GM12878 (cell line): ENCODE measurements at regions not wholly inside any gene's neighbourhood (a gene's known extent, or its start where the extent isn't known, plus 50 kb on each side); places are given as distances from the start of the nearest gene placed in this dataset.

Experiments
- ATAC-seq: fragments of 200-7000 bp; cut with Tn5 transposase; 3 replicates; pipeline ENCODE4 v1.9.1; 2020; ENCODE audit warnings: mild to moderate bottlenecking, moderate library complexity
- BruUV-seq: library from RNA; stranded (reverse); fragments of 400-500 nt; replicated peaks from 2 replicates; lab custom pipeline; 2021; lab: Mats Ljungman, UMichigan
- CTCF ChIA-PET: fragments of 300-600 bp; sonication (Branson Sonifier 250); formaldehyde crosslinking; extraction: SDS; loops from one replicate; lab custom pipeline; 2021; ENCODE audit warnings: inconsistent platforms; lab: Yijun Ruan, JAX
- POLR2A ChIA-PET: fragments of 350-600 bp; formaldehyde crosslinking; extraction: SDS; loops from one replicate; lab custom pipeline; 2021; ENCODE audit warnings: inconsistent platforms; lab: Charles Lee
- RAD21 ChIA-PET: fragments of 300-600 bp; sonication (Branson Sonifier 250); formaldehyde crosslinking; loops from one replicate; lab custom pipeline; 2023; ENCODE audit warnings: antibody characterized with exemption; ENCODE audit not compliant: unreplicated experiment; lab: Charles Lee
- SMC1A ChIA-PET: fragments of 300-600 bp; sonication (Branson Sonifier 250); formaldehyde crosslinking; loops from one replicate; lab custom pipeline; 2023; ENCODE audit not compliant: unreplicated experiment, uncharacterized antibody; lab: Charles Lee
- DNase-seq: peaks from one replicate; pipeline ENCODE4 v3.0.0-alpha.2; 2011; ENCODE audit warnings: low read depth, low spot score
- FAIRE-seq: peaks from 3 replicates; lab custom pipeline; 2011; peaks lifted over from hg19 to GRCh38; lab: Jason Lieb, UNC
- H2AFZ ChIP-seq: 2 replicates; pipeline ENCODE4 v1.6.0; 2011; ENCODE audit warnings: low read depth, low read length, control low read depth; ENCODE audit not compliant: control insufficient read depth
- H3K27ac ChIP-seq: 2 replicates; pipeline ENCODE4 v1.5.1; 2011; ENCODE audit warnings: control low read depth; ENCODE audit not compliant: control insufficient read depth, insufficient read depth
- H3K27me3 ChIP-seq, 2 experiments: replicated peaks in 1 of 2; 2 replicates each; pipeline versions ENCODE4 v1.6.0 to v1.6.1; 2011; ENCODE audit warnings: low read length in 1 of 2; ENCODE audit not compliant: control insufficient read depth in 2 of 2, insufficient read depth in 2 of 2
- H3K36me3 ChIP-seq, 2 experiments: 2 replicates each; pipeline ENCODE4 v1.5.1; 2011; ENCODE audit warnings: low read length in 1 of 2; ENCODE audit not compliant: control insufficient read depth in 2 of 2, insufficient read depth in 2 of 2
- H3K4me1 ChIP-seq: 2 replicates; pipeline ENCODE4 v1.6.1; 2011; ENCODE audit warnings: mild to moderate bottlenecking, low read length, moderate library complexity, mixed read lengths; ENCODE audit not compliant: control insufficient read depth, insufficient read depth
- H3K4me2 ChIP-seq: 2 replicates; pipeline ENCODE4 v1.6.0; 2011; ENCODE audit warnings: control low read depth; ENCODE audit not compliant: control insufficient read depth, insufficient read depth
- H3K4me3 ChIP-seq: fragments of 200-600 bp; sonication (generic); 2 replicates; pipeline ENCODE4 v1.5.1; 2016
- H3K79me2 ChIP-seq: 2 replicates; pipeline ENCODE4 v1.6.0; 2011; ENCODE audit warnings: low read length; ENCODE audit not compliant: control insufficient read depth, insufficient read depth
- H3K9ac ChIP-seq: 2 replicates; pipeline ENCODE4 v1.8.0; 2011; ENCODE audit warnings: low read length, control low read depth, mixed read lengths; ENCODE audit not compliant: control insufficient read depth, insufficient read depth
- H3K9me3 ChIP-seq: replicated peaks from 3 replicates; pipeline ENCODE4 v1.5.1; 2011; ENCODE audit warnings: mild to moderate bottlenecking, low read length; ENCODE audit not compliant: control insufficient read depth, insufficient read depth
- H4K20me1 ChIP-seq: 2 replicates; pipeline ENCODE4 v1.6.0; 2011; ENCODE audit not compliant: control insufficient read depth, insufficient read depth
- EED ChIP-seq: sonication (generic); IDR thresholded peaks from 2 replicates; pipeline ENCODE4 v1.6.1; 2016; ENCODE audit warnings: antibody characterized with exemption, low read depth
- HDAC6 ChIP-seq: fragments of 200-600 bp; sonication (generic); IDR thresholded peaks from one replicate; pipeline ENCODE4 v1.8.0; 2017; ENCODE audit warnings: antibody characterized with exemption; ENCODE audit not compliant: unreplicated experiment
- KDM1A ChIP-seq: fragments of 200-600 bp; sonication (generic); IDR thresholded peaks from 2 replicates; pipeline ENCODE4 v1.6.1; 2016; ENCODE audit warnings: borderline replicate concordance
- RCOR1 ChIP-seq: conservative IDR thresholded peaks from 2 replicates; pipeline ENCODE4 v1.6.1; 2012; ENCODE audit warnings: low read depth, low read length, improper control_type of control experiment
- REST ChIP-seq: IDR thresholded peaks from 2 replicates; pipeline ENCODE4 v1.6.1; 2012; ENCODE audit warnings: mild to moderate bottlenecking, low read depth, low read length
- WGBS: methylation state at CpG from one replicate; pipeline ENCODE4 v1.1.6; 2016; ENCODE audit warnings: low lambda C conversion rate; ENCODE audit not compliant: insufficient replicate concordance, insufficient coverage; ENCODE audit errors: missing lambda C conversion rate; 5-methylcytosine and 5-hydroxymethylcytosine counted together
- in situ Hi-C: fragments of 300-500 bp; cut with MboI; formaldehyde crosslinking; loops from 9 replicates; pipeline ENCODE4 v1.14.3; 2018; ENCODE audit warnings: mixed read lengths
- intact Hi-C: fragments of 100-400 bp; cut with micrococcal nuclease; formaldehyde crosslinking; loops from one replicate; pipeline ENCODE4 v1.14.2; 2022; ENCODE audit not compliant: unreplicated experiment
- TF ChIP-seq, protein P1 (sequence below): IDR thresholded peaks from 2 replicates; pipeline ENCODE4 v1.6.1; 2011; ENCODE audit warnings: low read depth, mild to moderate bottlenecking, low read length, moderate library complexity, borderline replicate concordance; ENCODE audit errors: extremely low read depth

DNA sequence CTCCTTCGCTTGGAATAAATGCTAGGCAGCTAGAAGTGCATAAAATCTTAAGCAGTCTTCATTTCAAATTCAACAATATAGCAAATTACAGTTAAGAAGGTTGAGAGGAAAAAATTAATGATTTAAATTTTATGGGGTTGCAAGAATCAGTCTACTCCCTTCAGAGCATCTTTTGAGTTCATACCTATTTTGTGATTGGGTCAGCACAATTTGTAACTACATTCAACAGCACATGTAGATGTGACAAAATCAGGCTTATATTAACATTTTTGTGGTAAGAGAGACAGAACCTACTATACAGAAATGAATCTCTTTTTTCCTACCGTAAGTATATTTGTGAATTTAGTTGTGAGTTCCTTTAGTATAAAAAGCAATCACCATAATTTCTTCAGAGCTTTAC lies 520.6 kb upstream of the HTR2A start:
- H4K20me1 ChIP-seq: no peaks in the 10 kb centered on the region
- no peak overlapping the region for H3K9ac ChIP-seq
- intact Hi-C loops: no loop called here
- TF ChIP-seq HDAC6 (no peak), KDM1A (no peak), EED (no peak)
- ChIA-PET POLR2A (no interaction called here), RAD21 (no interaction called here), CTCF (interaction anchor here (1.1 to 1.5 kb wide), 2 partner anchors 13 to 455 kb away, joined by 3 read pairs; no protein-coding TSS in a partner anchor), SMC1A (no interaction called here)
- FAIRE-seq (no peak), DNase-seq (no peak), ATAC-seq (no peak)
- no peaks in the 10 kb centered on the region for H3K36me3 ChIP-seq
- WGBS: 41% methylated on average over 2 of the region's 2 CpGs
- H3K4me1 ChIP-seq: no peaks in the 10 kb centered on the region
- no peak overlapping the region for H3K4me3 ChIP-seq
- no peaks in the 10 kb centered on the region for H3K27me3 ChIP-seq
- no peak overlapping the region for H3K4me2 ChIP-seq
- H3K27ac ChIP-seq: no peak overlapping the region
- in situ Hi-C loops: no loop called here
- BruUV-seq: no TSS peak
- no peaks in the 10 kb centered on the region for H3K9me3 ChIP-seq
- H3K79me2 ChIP-seq: no peaks in the 10 kb centered on the region
- no peak overlapping the region for H2AFZ ChIP-seq

DNA sequence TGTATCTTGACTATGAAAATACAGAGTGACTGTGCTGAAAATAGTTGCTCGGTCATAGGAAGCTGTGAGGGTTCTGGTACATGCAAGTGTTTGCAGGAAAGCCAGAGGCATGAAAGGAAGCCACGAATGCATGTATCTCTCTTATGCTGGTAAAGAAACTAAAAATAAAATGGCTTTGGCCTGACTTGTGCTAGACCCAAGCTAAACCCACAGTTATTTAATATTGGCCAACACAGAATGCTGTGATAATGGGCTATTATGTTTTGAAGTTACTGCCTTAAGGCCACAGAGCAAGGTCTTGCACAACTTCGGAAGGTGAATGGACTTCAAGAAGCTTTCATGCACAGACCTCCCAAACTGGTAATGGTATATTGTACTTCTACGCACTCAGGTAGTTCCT lies 518.2 kb upstream of the HTR2A start:
- H3K9ac ChIP-seq: no peak overlapping the region
- 20% methylated on average over 4 of the region's 4 CpGs for WGBS
- ChIA-PET SMC1A (no interaction called here), POLR2A (no interaction called here)
- no peaks in the 10 kb centered on the region for H4K20me1 ChIP-seq
- no peak overlapping the region for H3K27ac ChIP-seq
- H3K27me3 ChIP-seq: no peaks in the 10 kb centered on the region
- H2AFZ ChIP-seq: no peak overlapping the region
- no peak for ATAC-seq
- H3K4me1 ChIP-seq: no peaks in the 10 kb centered on the region
- H3K36me3 ChIP-seq: no peaks in the 10 kb centered on the region
- FAIRE-seq: no peak
- intact Hi-C loops (no loop called here), in situ Hi-C loops (no loop called here)
- no peaks in the 10 kb centered on the region for H3K9me3 ChIP-seq
- no peak overlapping the region for H3K4me2 ChIP-seq
- BruUV-seq: no TSS peak
- no peak overlapping the region for H3K4me3 ChIP-seq
- H3K79me2 ChIP-seq: no peaks in the 10 kb centered on the region
- no peak for DNase-seq
- TF ChIP-seq RCOR1 (no peak), REST (no peak)
- TF ChIP-seq, protein P1, sequence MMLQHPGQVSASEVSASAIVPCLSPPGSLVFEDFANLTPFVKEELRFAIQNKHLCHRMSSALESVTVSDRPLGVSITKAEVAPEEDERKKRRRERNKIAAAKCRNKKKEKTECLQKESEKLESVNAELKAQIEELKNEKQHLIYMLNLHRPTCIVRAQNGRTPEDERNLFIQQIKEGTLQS: no peak
- TF ChIP-seq, all 136 proteins: peak for 0
- ChIA-PET CTCF (no interaction called here), RAD21 (no interaction called here)
